Cortex of kidney (tissue), 1 donor: ENCODE measurements at regions not wholly inside any gene's neighbourhood (a gene's known extent, or its start where the extent isn't known, plus 50 kb on each side); places are given as distances from the start of the nearest gene placed in this dataset.

ENCODE experiments used
- DNase-seq: peaks from one replicate; lab custom pipeline; 2025; lab: John Stamatoyannopoulos, UW

DNA sequence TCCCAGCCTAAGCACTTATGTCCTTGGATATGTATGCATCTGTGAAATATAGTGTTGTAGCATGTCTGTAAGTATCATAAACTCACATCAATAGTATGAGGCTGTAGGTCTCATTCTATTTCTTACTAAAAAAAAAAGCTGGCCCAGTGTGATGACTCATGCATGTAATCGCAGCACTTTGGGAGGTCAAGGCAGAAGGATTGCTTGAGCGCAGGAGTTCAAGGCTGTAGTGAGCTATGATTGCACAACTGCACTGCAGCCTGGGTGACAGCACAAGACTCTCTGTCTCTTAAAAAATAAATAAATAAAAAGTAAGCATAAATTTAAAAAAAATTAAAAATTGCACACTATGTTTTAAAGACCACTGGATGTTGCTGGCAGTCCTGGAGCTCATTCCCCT, 79.1 kb upstream of the SPATA13 start:
- no peak for DNase-seq

DNA sequence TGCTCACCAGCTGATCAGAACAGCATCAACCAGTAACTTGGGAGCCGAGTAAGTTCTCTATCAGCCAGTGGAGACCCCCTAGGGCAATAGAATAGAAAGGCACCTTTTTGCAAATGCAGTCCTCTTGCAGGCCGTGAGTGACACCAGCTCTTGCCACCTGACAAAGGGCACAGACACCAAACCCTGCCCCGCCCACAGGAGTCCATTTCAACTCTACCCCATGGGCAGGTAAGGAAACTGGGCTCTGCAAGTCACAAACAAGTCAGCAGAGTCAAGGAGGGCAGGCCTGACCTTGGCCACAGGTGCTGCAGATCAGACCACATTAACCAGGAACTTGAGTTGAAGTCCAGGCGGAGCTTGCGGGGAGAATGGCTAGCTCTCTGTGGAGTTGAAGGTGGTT, 77.4 kb upstream of the SPATA13 start:
- DNase-seq = no peak

DNA sequence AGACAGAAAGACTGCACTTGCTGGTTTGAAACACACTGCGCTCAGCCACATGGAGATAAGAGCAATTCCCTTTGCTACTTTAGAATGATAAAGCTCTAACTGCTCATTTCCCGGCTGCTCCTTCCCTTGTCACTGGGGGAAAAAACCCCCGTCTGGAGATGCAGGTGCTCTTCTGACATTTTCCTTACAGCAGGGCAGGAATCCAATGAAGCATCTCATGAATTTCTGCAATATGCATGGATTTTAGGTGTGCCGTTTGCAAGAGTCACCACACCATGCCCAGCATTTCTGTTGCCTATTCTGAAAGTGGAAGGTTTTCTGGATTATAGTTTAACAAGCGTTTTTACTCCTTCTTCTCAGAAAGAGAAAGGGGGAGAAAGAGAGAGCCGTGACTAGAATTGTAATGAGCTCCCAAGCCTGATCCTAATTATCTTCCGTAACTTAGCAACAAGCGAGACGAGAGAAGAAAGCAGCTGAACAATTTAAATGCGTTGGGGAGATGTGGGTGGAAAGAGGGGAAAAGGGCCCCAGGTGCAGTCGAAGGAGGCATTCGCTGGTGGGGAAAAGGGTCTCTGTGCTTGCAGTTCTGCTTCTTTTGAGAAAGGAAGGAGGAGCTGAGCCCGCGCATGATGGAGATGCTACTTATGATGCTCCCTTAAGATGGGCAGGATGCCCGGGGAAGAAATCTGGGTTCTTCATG, 76.6 kb upstream of the SPATA13 start:
- DNase-seq = no peak

DNA sequence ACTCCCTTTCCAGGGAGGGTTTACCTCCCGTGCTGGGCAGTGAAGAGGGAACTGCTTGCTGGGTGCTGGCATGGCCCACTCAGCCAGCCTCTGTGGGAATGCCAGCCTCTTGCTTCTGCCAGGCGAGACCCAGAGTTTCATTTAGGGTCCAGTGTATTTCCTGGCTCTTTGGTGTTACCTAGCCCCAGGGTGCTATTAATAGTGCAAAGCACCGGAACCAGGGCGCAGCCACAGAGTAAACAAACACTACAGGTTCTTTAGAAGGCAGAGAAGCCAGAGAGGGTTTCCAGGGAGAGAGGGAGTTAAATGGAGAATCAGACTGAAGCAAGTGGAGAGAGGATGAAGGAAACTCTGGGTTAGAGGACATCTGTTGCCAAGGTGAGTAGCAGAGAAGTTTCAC, 74.9 kb upstream of the SPATA13 start:
- no peak for DNase-seq

DNA sequence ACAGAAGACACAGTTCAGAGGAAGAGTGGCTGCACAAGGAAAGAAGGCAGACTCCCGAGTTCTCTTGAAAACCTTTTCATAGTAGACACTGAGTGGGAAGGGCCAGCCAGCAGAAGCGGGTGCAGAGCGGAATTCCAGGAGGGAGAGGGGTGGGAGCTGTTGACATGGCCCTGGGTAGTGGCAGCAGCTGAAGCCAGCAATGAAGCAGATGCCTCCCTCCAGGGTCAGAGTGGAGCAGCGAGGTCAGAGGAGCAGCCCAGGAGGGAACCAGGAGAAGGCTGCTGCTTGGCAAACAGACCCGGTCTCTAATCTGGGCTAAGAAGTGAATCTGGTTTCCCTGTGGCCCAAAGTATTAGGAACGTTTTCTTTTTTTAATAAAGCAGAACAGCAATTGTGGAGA, 73.9 kb upstream of the SPATA13 start:
- DNase-seq = no peak

DNA sequence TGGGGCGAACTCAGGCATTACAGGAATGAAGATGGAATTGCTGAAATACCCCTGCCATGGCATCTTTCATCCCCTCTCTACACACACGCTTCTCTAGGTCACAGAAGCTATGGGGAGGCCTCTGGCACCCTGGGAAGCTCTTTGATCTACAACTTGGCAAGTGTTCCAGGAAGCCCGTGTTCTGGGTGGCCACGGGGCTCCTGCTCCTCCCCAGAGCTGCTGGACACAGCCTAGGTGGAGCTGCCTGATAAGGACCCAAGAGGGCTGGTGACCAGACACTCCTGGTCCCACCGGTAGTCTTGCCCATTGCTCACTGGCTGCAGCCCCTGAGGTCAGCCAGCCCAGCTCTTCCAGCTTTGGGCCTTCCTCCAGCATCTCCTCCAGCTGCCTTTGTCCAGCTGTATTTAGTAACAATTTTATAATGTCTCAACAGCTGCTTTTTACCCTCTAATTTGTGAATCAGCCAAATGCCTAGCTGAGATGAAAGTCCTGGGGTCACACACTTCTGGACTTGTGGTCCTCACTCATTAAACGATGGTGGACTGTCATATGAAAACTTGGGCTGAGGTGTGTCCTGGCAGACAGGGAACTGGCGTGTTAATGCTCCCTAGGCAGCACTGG, 72.8 kb upstream of the SPATA13 start:
- no peak for DNase-seq

DNA sequence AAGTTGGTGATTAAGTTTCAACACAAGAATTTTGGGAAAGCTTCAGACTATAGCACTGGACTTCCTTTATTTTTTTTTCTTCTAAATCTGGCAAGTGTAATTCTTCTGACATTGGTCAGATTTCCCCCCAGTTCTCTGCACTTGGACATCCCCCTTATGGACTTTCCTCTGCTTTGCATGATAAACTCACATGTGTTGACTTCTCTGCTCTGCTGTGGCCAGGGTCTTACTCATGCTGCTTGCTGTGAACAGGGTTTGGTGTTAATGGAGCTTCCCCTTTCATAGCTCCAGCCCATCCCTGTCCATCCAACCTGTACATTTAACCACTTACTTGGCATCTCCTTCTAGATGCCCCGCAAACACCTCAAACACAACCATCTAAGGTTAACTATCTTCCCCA, 70.5 kb upstream of the SPATA13 start:
- DNase-seq = no peak

DNA sequence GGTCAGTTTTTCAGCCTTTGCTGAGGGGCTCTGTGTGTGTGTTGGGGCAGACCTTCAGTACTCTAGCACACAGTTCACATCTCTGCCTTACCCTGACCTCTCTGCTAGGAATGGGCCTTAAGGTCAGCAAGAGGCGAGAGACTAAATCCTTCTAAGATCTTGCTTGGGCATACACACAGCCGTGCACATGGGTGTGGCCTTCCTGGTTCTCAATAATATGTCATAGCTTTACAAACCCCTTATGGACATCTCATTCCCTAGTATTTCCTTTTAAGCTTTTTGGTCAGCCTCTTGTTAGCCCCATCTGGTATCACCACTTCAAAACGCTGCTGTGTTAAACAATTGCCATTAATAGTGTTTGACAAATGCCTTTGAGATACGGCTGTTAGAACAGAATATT, 69.4 kb upstream of the SPATA13 start:
- no peak for DNase-seq

DNA sequence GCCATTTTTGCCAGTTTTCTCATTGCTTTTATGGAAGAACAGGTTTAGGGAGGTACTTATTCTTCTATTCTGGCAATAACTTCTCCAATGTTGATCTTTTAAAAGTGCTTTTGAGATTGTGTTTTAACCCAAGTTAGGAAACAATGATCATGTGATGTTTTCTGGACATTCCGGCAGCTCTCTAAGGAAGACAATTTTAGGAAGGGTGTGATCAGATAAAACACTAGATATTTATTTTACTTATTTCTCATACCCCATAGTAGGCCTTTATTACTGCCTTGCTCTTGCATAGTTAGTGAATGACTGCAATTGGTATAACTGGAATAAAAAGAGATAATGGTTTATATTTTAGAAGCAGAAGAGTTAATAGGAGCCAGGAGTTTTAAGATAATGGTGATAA, 68.4 kb upstream of the SPATA13 start:
- no peak for DNase-seq

DNA sequence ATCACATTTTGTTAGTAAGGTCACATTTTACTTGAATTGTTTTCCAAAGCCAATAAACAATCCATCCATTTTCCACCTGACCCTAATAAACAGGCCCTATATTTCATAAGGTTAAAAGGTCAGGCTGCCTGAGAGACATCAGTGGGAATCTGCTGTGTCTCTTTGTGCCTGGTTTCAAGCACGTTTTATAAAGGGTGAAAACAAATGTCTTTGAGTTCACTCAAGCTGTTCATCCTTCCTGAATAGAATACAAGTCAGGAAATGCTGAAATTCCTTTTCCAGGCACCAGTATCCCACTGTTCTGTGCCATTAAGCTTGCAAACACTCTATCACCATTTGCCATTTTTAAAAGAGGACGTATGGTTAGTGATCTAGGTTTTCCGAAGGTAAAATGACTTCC, 67.5 kb upstream of the SPATA13 start:
- no peak for DNase-seq

DNA sequence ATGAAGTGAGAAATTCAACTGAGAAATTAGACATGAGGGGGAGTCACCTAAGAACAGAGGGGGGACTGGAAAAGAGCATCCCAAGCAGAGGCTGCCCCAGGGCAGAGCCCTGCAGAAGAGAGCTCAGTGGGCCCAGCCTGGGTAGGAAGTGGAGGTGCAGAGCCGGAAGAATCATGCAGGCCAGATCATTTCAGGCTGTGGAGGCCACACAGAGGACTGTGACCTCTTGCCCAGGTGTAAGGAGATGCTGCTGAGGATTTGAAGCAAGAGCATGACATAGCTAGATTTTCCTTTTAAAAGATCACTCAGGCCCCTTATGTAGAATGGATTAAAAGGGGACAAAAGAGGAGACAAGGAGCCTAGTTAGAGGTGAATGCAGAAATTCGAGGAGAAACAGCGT, 63.9 kb upstream of the SPATA13 start:
- no peak for DNase-seq

DNA sequence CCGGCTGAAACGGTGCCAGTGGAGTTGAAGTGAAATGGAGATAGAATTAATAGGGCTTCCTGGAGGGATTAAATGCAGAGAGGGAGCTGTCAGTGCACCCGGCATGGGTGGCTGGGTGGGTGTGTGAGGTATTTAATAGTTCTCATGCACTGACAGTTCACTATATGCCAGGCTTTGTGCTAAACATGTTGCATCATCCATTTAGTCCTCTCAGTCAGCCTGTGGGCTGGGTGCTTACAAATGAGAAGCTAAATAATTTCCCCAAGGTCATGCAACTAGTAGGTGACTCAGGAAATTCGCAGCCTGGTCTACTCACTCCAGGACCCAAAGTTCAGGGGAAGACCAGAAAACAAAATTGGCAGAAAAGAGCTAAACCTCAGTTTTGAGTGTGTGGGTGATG, 63.5 kb upstream of the SPATA13 start:
- no peak for DNase-seq

DNA sequence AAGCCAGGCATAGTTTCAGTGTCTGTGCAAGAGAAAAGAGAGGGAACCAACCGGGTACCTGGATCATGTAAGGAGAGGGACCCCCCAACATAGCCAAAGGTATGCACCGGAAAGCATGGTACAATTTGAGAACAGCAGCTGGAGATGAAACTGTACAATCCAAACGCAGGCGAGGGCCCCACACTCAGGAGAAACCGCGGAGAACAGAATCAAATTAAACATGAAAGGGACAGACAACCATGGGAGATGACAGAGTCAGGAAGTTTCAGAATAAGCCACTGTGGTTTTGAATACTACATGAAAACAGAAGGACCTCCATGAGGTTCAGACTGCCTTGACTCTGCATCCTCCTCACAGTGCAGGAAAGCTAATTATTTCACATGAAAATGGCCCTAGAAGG, 62.9 kb upstream of the SPATA13 start:
- no peak for DNase-seq

DNA sequence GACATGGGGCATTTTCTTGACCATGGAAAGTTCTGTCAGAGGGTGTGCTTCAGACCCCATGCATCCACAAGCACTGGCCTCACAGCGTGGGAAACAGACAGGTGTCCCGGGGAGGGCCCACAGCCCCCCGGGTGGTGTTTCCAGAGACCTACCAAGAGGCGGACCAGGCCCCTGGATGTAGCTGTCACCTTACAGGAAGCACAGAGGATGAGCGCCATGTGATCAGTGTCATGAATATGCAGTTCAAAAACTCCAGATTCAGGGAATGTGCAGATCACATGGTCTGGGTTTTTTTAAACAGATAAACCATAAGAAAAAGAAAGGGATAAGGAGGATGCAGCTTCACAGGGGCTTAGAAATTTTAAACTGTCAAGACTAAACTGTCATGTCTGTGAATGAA, 61.0 kb upstream of the SPATA13 start:
- no peak for DNase-seq

DNA sequence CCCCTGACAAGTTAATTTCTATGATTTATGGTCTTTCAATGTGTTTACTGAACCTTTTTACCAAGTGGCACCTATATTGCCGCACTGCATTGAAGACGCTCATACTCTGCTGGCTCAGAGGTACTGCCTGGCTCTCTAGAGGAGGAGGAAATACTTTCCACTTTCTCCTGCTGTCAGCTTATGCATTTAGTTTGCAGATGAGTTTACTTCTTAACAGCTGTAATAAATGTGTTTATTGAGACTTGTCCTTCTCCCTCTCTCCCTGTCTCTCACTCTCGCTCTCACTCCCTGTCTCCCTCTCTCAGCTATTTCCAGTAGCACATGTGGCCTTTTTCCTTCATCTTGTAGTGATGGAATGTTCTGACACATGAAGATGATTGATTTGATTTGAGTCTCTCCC, 60.3 kb upstream of the SPATA13 start:
- DNase-seq = no peak

DNA sequence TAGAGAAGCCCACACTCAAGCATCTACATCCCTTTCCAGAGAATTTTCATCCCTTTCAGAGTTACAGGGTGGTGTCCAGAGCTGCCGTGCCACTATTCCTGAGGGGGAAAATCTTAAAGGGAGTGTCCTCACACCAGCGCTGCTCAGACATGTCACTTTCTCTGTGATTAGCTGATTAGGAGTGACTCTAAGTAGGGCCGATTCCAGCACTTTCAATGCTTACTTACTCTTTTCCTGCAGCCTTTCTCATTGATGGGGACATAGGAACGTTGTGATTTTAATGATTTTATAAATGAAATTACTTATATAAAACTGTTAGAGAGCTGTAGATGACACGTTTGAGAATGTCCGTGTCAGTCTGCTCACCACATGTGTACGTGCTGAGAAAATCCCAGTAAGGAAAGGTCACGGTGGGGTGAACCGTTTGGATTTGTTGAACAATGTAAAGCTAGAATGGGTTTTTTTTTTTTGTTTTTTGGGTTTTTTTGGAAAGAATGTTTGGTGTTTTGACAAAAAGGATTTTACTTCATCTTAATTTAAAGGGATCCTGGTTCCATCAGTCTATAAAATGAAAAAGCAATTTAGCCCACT, 56.6 kb upstream of the SPATA13 start:
- no peak for DNase-seq

DNA sequence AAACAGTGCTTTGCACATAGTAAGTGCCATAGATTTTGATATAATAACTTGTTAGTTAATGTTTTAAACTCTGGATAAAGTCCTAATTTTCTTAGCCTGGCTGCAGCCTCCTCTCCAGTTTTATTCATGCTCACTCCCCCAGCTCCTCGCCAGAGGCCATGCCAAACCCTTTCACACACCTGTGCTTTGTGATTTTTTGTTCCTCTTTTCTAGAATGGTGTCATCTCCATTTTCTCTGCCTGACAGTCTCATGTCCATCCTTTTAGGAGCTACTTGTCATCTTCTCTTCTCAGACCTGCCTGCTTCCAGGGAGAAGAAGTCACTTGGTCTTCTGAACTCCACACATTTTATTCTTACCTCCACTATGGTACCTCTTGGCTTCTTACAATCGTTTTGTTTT, 55.8 kb upstream of the SPATA13 start:
- no peak for DNase-seq

DNA sequence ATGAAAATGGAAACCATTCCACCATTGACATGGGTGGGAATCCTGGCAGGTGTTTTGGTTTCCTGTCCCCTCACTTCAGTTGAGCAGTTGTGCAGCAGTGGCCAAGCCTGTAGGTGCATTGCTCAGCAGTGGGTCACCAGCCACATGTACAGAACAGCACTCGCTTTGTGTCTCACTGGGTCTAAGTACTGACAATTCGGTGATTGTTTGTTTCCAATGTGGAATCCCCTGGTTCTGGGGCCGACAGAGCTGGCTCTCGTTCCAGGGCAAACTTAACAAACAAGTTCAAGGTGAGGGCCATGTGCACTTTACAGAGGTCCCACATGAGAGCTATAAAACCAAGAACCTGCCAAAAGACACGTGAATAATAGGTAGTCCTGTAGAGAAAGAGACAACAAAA, 54.1 kb upstream of the SPATA13 start:
- no peak for DNase-seq

DNA sequence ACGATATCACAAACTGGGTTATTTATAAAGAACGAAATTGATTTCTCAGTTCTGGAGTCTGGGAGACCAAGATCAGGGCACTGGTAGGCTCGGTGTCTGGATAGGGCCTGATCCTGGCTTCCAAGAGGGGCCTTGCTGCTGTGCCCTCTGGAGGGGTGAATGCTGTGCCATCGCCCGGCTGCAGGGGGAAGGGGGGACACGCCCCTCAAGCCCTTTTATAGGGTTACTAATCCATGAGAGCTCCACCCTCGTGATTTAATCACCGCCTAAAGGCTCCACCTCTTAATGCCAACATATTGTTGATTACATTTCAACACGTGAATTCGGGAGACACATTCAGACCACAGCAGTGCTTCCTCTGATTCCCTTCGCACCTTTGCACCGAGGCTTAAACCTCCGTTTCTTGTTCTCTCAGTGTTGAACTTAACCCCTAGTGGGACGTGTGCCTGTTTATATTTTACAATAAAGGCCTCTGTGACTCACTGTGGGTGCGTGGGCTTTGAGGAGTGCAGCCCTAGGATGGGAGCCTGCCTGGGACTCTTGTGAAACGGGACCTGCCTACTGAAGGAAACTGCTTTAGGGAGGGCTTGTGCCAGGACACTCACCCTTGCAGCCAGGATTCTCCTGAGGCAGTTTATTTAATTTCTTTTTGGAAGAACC, 52.4 kb upstream of the SPATA13 start:
- no peak for DNase-seq

DNA sequence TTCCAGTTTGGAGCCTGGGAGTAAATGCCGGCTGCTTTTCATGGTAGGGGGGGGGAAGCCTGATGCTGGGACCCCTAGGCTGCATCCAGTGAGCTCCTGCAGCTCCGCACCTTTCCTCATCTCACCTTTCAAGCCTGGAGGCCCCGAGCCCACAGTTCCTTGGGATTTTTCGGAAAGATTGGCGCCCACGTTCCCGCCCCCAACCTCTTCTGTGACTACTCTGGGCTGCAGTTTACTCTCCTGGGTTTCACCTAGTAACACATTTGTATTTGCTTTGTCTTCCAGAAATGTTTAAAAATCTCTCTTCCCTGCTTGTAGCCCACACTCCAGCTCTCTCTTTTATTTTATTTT, 51.9 kb upstream of the SPATA13 start:
- DNase-seq = no peak

DNA sequence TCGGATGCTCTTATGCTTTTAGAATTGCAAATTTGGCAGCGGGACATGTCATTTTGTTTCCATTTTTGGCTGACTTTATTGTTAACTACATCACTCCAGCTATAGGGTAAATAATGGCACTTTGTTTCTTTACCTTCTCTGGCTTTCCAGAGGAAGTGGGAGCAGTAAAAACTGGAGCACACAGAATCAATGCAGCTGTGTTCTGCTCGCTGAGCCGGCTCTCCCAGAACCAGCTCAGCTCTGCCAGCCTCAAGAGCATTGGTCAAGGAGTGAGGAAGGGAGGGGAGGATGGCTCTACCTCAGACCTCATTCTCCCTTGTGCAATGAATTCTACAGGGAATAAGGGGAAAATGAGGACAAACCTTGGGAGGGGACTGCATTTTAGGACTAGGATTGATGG, 50.5 kb upstream of the SPATA13 start:
- DNase-seq = no peak
